ENCODE measurements at regions not wholly inside any gene's neighbourhood (a gene's known extent, or its start where the extent isn't known, plus 50 kb on each side); places are given as distances from the start of the nearest gene placed in this dataset.
A peak's percentile ranks its signal among the peaks of the same experiment; 100 is the strongest.

GRCh38 chr2:111662039-111662770, 221.8 kb downstream of the ANAPC1 start:
- Histone ChIP-seq H3F3A (replicated peaks; ENCODE audit: insufficient read depth) (no peaks in the 10 kb centered on the region), H2AFZ (ENCODE audit: low read depth) (0 out of 2 replicates have a peak overlapping the region, but pooled peaks have one; percentile 44), H3K27me3 (ENCODE audit: insufficient read depth) (no peaks in the 10 kb centered on the region), H3K9ac (no peak overlapping the region), H3K36me3 (replicated peaks in 1 of 2; ENCODE audit: control insufficient read depth in 1 of 2, insufficient read depth in 2 of 2, low read length in 1 of 2) (no peaks in the 10 kb centered on the region), H3K4me3 (ENCODE audit: low read depth in 2 of 2, low read length in 1 of 2) (no peak overlapping the region), H3K9me3 (no peaks in the 10 kb centered on the region), H3K4me2 (peak overlapping the region; percentile 11; the same call in 1 of the 2 replicates), H3K9me2 (no peaks in the 10 kb centered on the region), H3K27ac (ENCODE audit: low read depth in 2 of 2, low read length in 1 of 2) (peak overlapping the region in 1 of 2 experiments; percentile 49; a peak in 3 of 4 replicates), H3K79me2 (ENCODE audit: insufficient read depth) (no peaks in the 10 kb centered on the region), H4K20me1 (ENCODE audit: insufficient read depth) (no peaks in the 10 kb centered on the region), H3K4me1 (ENCODE audit: control insufficient read depth in 1 of 2, insufficient read depth in 2 of 2, low read depth in 1 of 2, low read length in 1 of 2) (peaks cover 4 to 6% of the 10 kb centered on the region in 2 experiments; a peak in 2 of 4 replicates)
- WGBS (ENCODE audit: low lambda C conversion rate): 46% methylated on average over 6 of the region's 6 CpGs
- TF ChIP-seq NFIC (IDR thresholded peaks at IDR 0.05; ENCODE audit: borderline replicate concordance): peak; percentile 21; the same call in 1 of the 2 replicates
- no peak for TF ChIP-seq RXRA (IDR thresholded peaks at IDR 0.05; ENCODE audit: borderline replicate concordance, low read depth)
- TF ChIP-seq NRF1 (IDR thresholded peaks at IDR 0.05; ENCODE audit: low read depth, low read length): no peak
- TF ChIP-seq TAF1 (IDR thresholded peaks at IDR 0.05; ENCODE audit: borderline replicate concordance, low read depth, low read length): no peak
- TF ChIP-seq FOSL2 (IDR thresholded peaks at IDR 0.05; ENCODE audit: borderline replicate concordance, low read depth): peak; percentile 54; the same call in 1 of the 2 replicates
- no peak for TF ChIP-seq REST (IDR thresholded peaks at IDR 0.05; ENCODE audit: low read depth, low read length)
- peak in 1 of 2 experiments; percentile 14; a peak in 1 of 4 replicates for TF ChIP-seq EP300 (IDR thresholded peaks at IDR 0.05; ENCODE audit: borderline replicate concordance in 1 of 2, low read depth in 1 of 2, low read length in 1 of 2)
- TF ChIP-seq CHD2 (IDR thresholded peaks at IDR 0.05; ENCODE audit: low read length, partially characterized antibody): no peak
- TF ChIP-seq PBX3 (IDR thresholded peaks at IDR 0.05): no peak
- TF ChIP-seq TCF12 (IDR thresholded peaks at IDR 0.05): peak; percentile 29; the same call in 1 of the 2 replicates
- TF ChIP-seq ELF1 (IDR thresholded peaks at IDR 0.05): peak; percentile 9; the same call in 1 of the 2 replicates
- peak; percentile 50; the same call in 1 of the 2 replicates for TF ChIP-seq JUND (IDR thresholded peaks at IDR 0.05)
- DNase-seq: no peak
- ChIA-PET CTCF (no interaction called here), POLR2A (no interaction called here)
